HUES6 (cell line): ENCODE measurements at regions not wholly inside any gene's neighbourhood (a gene's known extent, or its start where the extent isn't known, plus 50 kb on each side); places are given as distances from the start of the nearest gene placed in this dataset.

ENCODE experiments used
- H3K27ac ChIP-seq: 2 replicates; pipeline ENCODE4 v1.7.0; 2013; ENCODE audit warnings: low read depth, mild to moderate bottlenecking, low read length, inconsistent platforms
- H3K27me3 ChIP-seq: 2 replicates; pipeline ENCODE4 v1.6.1; 2013; ENCODE audit warnings: low read length; ENCODE audit not compliant: control insufficient read depth, insufficient read depth
- H3K36me3 ChIP-seq: 2 replicates; pipeline ENCODE4 v1.6.1; 2013; ENCODE audit warnings: low read length; ENCODE audit not compliant: control insufficient read depth, insufficient read depth
- H3K4me1 ChIP-seq: 2 replicates; pipeline ENCODE4 v1.6.1; 2013; ENCODE audit warnings: low read length; ENCODE audit not compliant: control insufficient read depth, insufficient read depth
- H3K4me3 ChIP-seq: 2 replicates; pipeline ENCODE4 v1.5.1; 2013; ENCODE audit warnings: low read depth, low read length
- H3K9ac ChIP-seq: one replicate; pipeline ENCODE4 v1.6.1; 2013; ENCODE audit warnings: mild to moderate bottlenecking, low read length
- H3K9me3 ChIP-seq: 2 replicates; pipeline ENCODE4 v1.6.1; 2013; ENCODE audit warnings: low read depth, low read length; ENCODE audit not compliant: control insufficient read depth, insufficient read depth

DNA sequence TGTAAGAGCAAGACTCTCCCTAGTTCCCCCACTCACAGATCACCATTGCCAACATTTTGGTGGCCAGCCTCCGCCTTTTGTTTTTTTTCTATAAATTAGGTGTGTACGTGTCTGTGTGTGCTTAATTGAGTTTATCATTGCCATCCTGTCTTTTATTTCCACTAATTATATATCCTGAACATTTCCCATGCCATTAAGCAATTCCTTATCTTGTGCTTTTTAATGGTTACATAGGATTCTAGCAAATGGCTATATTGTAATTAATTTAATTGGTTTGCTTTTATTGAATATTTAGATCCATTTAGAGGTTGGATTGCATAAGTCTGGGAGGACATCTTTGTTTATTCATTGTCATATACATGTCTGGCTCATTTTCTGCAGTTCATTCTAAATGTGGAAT lies 107.3 kb upstream of the RTL1 start:
- peaks cover 5% of the 10 kb centered on the region; the same call in 1 of the 2 replicates for H3K36me3 ChIP-seq
- H3K9ac ChIP-seq = no peak overlapping the region
- no peak overlapping the region for H3K27ac ChIP-seq
- H3K4me1 ChIP-seq = no peaks in the 10 kb centered on the region
- H3K4me3 ChIP-seq = no peak overlapping the region
- no peaks in the 10 kb centered on the region for H3K9me3 ChIP-seq
- H3K27me3 ChIP-seq = no peaks in the 10 kb centered on the region

DNA sequence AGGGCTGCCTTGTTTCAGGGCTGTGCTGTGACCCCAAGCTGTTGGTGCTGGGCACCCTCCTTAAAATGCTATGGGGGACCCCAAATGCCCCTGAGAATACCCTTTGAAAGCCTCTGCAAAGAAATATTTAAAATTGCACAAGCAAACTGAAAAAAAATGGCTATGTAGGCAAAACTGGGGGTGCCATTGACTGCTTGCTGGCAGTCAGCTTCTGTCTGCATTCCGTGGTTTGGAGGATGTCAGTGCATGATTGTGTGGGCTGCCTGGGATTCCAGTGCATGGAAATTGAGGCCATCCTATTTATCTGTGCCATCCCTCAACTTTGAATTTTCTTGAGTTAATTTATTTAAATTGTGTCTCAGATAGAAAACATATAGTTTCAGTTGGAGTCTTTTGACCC lies 113.7 kb upstream of the RTL1 start:
- Histone ChIP-seq H3K4me1 (no peaks in the 10 kb centered on the region; the same call in 1 of the 2 replicates), H3K4me3 (no peak overlapping the region), H3K9me3 (peaks cover 16% of the 10 kb centered on the region; the same call in 1 of the 2 replicates), H3K9ac (no peak overlapping the region), H3K27me3 (no peaks in the 10 kb centered on the region), H3K27ac (no peak overlapping the region), H3K36me3 (peaks cover 15% of the 10 kb centered on the region; the same call in 1 of the 2 replicates)

DNA sequence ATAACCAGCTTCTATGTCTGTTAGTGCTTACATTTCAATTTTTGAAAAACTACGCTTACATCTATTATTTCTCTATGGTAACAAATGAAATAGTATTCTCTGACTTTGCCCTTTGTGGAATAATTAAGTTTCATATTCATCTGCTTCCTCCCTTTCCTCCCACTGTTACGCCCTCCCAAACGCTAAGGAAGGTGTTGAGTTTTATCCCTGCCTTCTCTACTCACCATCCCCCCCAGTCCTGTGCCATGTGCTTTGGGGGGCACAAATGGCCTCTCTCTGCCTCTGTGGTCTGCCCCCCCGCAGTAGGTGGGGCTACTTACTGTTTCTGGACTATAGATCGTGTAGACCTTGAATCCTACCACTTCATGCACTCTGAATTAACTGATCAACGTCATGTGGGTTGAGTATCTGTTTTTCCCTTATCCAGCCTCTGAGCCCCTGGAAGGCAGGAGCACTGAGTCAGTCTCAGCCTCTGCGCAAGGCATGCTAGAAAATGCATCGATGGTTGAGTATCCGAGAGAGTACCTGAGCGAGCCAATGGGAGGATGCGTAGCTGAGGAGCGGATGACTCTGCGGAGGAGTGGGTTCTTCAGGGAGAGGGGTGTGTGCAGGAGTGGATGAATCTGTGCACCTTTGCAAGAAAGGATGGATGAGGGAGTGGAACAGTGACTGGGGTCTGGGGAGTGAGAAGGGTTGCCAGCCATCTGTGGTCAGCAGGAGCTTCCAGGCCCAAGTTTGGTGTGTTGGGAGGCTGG lies 114.5 kb upstream of the RTL1 start:
- H3K4me1 ChIP-seq = no peaks in the 10 kb centered on the region; the same call in 1 of the 2 replicates
- no peak overlapping the region for H3K9ac ChIP-seq
- peaks cover 18% of the 10 kb centered on the region; the same call in 1 of the 2 replicates for H3K36me3 ChIP-seq
- no peak overlapping the region for H3K27ac ChIP-seq
- peaks cover 19% of the 10 kb centered on the region; the same call in 1 of the 2 replicates for H3K9me3 ChIP-seq
- H3K27me3 ChIP-seq = no peaks in the 10 kb centered on the region
- no peak overlapping the region for H3K4me3 ChIP-seq

DNA sequence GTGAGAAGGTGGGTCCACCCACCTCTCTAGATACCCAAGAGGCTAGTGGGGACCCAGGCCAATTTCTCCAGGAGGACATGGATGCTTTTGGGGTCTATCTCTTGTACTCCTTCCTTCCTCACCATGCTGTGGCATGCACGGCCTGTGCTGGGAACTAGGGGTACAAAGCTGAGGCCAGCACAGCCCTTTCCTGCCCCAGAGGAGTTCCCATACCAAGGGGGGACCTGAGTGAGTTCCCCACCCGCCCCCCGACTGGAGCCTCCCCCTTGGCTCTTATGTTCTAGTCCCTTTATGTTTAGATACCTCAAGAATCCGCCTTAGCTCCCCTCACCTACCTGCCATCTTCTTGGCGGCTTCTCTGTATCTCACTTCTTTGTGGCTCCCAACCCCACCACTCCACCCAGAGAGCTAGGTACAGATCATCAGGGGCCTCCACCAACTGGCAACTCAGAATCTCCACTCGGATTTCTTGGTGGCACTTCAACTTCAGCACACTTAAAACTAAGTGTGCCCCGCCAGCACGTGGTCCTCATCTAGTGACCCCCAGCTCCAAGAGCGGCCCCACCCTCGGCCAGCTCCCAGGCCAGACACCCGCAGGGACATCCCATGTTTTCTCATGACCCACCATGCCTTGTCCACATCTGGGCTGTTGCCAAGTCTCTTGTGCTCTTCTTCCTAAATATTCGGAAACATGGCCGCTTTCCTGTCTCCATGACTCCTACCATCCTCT lies 115.2 kb upstream of the RTL1 start:
- no peaks in the 10 kb centered on the region; the same call in 1 of the 2 replicates for H3K4me1 ChIP-seq
- H3K27ac ChIP-seq = no peak overlapping the region
- H3K27me3 ChIP-seq = no peaks in the 10 kb centered on the region
- H3K9ac ChIP-seq = no peak overlapping the region
- peaks cover 26% of the 10 kb centered on the region; the same call in 1 of the 2 replicates for H3K9me3 ChIP-seq
- H3K36me3 ChIP-seq = peaks cover 26% of the 10 kb centered on the region; the same call in 1 of the 2 replicates
- no peak overlapping the region for H3K4me3 ChIP-seq

DNA sequence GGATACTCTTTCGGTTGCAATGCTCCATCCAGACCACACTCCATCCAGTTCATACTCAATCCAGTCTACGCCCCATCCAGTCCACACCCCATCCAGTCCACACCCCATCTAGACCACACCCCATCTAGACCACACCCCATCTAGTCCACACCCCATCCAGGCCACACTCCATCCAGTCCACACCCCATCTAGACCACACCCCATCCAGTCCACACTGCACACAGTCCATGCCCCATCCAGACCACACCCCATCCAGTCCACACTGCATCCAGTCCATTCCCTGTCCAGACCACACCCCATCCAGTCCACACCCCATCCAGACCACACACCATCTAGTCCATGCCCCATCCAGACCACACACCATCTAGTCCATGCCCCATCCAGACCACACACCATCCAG lies 116.0 kb upstream of the RTL1 start:
- H3K4me3 ChIP-seq = no peak overlapping the region
- H3K9me3 ChIP-seq = peaks cover 32% of the 10 kb centered on the region; the same call in 1 of the 2 replicates
- H3K27ac ChIP-seq = no peak overlapping the region
- H3K9ac ChIP-seq = no peak overlapping the region
- H3K4me1 ChIP-seq = no peaks in the 10 kb centered on the region; the same call in 1 of the 2 replicates
- peaks cover 34% of the 10 kb centered on the region for H3K36me3 ChIP-seq
- H3K27me3 ChIP-seq = no peaks in the 10 kb centered on the region

DNA sequence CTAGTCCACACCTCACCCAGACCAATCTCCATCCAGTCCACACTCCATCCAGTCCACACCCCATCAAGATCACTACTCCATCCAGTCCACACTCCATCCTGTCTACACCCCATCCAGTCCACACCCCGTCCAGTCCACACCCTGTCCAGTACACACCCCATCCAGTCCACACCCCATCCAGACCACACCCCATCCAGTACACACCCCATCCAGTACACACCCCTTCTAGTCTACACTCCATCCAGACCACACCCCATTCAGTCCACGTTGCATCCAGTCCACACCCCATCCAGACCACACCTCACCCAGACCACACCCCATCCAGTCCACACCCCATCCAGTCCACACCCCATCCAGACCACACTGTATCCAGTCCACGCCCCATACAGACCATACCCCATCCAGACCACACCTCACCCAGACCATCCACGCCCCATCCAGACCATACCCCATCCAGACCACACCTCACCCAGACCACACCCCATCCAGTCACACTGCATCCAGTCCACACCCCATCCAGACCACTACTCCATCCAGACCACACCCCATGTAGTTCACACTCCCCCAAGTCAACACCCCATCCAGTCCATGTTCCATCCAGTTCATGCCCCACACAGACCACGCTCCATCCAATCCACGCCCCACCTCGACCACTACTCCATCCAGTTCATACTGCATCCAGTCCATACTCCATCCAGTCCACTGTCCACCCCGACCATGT lies 116.6 kb upstream of the RTL1 start:
- Histone ChIP-seq H3K4me3 (no peak overlapping the region), H3K36me3 (peaks cover 38% of the 10 kb centered on the region), H3K9ac (no peak overlapping the region), H3K4me1 (no peaks in the 10 kb centered on the region; the same call in 1 of the 2 replicates), H3K27ac (no peak overlapping the region), H3K9me3 (peaks cover 32% of the 10 kb centered on the region; the same call in 1 of the 2 replicates), H3K27me3 (no peaks in the 10 kb centered on the region)

DNA sequence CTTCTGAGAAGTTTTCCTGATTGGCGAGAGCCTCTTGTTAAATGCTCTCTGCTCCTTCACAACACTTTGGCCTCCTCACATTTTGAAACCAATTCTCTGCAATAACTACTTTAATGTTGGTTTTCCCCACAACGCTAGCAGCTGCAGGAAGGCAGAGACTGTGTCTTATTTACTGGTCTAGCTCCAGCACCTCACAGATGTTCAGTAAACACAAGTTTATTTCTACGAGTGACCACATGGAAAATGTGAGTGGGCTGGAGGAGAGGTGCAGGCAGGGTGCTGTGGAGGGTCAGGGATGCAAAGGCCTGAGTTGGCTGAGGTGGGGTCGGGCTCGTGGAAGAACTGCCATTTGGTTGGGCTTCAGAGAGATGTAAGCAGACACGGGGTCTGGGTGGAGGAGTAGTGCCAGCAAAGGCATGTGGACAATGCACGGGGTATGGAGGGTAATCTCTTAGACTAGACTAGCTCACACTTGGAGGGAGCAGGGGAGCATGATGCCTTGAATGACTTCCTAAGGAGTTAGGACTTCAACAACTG lies 117.4 kb upstream of the RTL1 start:
- Histone ChIP-seq H3K4me3 (no peak overlapping the region), H3K4me1 (no peaks in the 10 kb centered on the region; the same call in 1 of the 2 replicates), H3K27ac (no peak overlapping the region), H3K9ac (no peak overlapping the region), H3K27me3 (no peaks in the 10 kb centered on the region), H3K36me3 (peaks cover 40% of the 10 kb centered on the region), H3K9me3 (peaks cover 34% of the 10 kb centered on the region; the same call in 1 of the 2 replicates)

DNA sequence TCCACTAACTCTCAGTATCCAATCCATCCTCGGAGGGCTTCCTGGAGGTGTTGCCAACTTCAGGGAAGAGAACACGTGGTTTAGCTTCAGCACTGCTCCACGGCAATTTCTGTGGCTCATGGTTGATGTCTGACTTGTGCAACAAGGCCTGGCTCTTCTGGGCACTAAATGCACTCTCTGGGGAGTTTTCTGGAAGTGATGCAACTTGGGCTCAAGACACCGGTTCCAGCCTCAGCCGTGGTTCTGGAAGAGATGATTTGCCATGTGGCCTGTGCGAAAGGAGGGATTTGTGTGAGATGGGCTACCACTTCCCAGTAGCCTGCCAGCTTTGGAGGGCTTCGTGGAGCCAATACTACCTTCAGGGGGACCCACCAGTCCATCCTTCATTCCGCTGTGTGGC lies 118.6 kb upstream of the RTL1 start:
- no peak overlapping the region for H3K4me3 ChIP-seq
- no peak overlapping the region for H3K9ac ChIP-seq
- no peak overlapping the region for H3K27ac ChIP-seq
- peaks cover 40% of the 10 kb centered on the region for H3K36me3 ChIP-seq
- no peaks in the 10 kb centered on the region for H3K4me1 ChIP-seq
- H3K27me3 ChIP-seq = no peaks in the 10 kb centered on the region
- peaks cover 34% of the 10 kb centered on the region; the same call in 1 of the 2 replicates for H3K9me3 ChIP-seq

DNA sequence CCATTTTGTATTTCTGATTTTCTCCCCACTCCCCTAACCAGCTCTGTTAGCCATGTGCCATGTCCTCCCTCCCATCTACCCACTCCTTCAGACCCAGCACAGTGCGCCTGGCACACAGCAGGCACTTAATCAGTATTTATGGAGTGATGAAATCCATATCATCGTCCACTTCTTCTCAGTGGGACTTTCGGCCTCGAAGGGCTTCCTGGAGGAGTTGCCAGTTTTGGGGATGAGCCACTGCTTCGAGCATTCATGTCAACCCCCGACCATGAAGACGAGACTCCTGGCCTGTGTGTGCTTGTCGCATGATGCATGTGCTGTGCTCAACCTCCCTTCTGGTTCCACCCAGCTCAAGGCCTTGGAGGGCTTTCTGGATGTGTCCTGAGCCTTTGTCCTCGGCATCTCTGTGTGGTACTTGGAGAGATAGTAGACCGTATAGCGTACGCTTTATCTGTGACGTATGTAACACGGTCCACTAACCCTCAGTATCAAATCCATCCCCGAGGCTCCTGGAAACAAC lies 119.5 kb upstream of the RTL1 start:
- no peaks in the 10 kb centered on the region for H3K4me1 ChIP-seq
- H3K36me3 ChIP-seq = peaks cover 45% of the 10 kb centered on the region
- H3K27me3 ChIP-seq = no peaks in the 10 kb centered on the region
- no peak overlapping the region for H3K9ac ChIP-seq
- H3K4me3 ChIP-seq = no peak overlapping the region
- no peak overlapping the region for H3K27ac ChIP-seq
- H3K9me3 ChIP-seq = peaks cover 34% of the 10 kb centered on the region; the same call in 1 of the 2 replicates

DNA sequence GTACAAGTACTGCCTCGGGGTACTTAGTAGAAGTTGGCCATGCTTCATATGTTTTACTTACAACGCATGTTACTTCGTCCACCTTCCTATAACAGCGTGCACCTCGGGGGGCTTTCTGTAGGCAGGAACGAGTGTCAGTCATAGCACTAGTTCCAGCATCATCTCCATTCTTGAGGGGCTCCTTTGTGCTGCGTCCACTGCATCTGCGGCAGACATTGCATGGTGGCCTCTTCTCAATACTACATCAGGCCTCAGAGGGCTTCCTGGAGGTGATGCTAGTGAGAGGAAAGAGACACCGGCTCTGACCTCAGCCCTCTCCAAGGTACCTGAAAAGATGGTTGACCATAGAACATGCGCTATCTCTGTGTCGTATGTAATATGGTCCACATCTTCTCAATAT lies 121.2 kb upstream of the RTL1 start:
- Histone ChIP-seq H3K27me3 (no peaks in the 10 kb centered on the region), H3K4me1 (no peaks in the 10 kb centered on the region), H3K9ac (no peak overlapping the region), H3K36me3 (peaks cover 40% of the 10 kb centered on the region), H3K27ac (no peak overlapping the region), H3K4me3 (no peak overlapping the region), H3K9me3 (peaks cover 31% of the 10 kb centered on the region; the same call in 1 of the 2 replicates)
